B cell (primary cell): ENCODE measurements at regions not wholly inside any gene's neighbourhood (a gene's known extent, or its start where the extent isn't known, plus 50 kb on each side); places are given as distances from the start of the nearest gene placed in this dataset.

Experiments
- CTCF ChIP-seq: fragments of 200-600 bp; IDR thresholded peaks from one replicate; pipeline ENCODE4 v1.8.0; 2022; ENCODE audit warnings: antibody characterized with exemption, mild to moderate bottlenecking
- EZH2 ChIP-seq: IDR thresholded peaks from 2 replicates; pipeline ENCODE4 v1.6.1; 2012; ENCODE audit warnings: borderline replicate concordance, low read depth, mild to moderate bottlenecking, moderate library complexity, low read length; ENCODE audit not compliant: insufficient read depth, poor library complexity, severe bottlenecking

- no peak for TF ChIP-seq CTCF
- TF ChIP-seq EZH2: no peak
These were observed 537.6 kb upstream of the UBE2E2 start for GRCh38 chr3:22665528-22665927.
